HG03342 (cell line): ENCODE measurements at regions not wholly inside any gene's neighbourhood (a gene's known extent, or its start where the extent isn't known, plus 50 kb on each side); places are given as distances from the start of the nearest gene placed in this dataset.

ENCODE experiments used
- ATAC-seq: cut with Tn5 transposase; IDR thresholded peaks from one replicate; pipeline ENCODE4 v1.9.1; 2021; ENCODE audit warnings: mild to moderate bottlenecking, moderate library complexity; ENCODE audit not compliant: unreplicated experiment

DNA sequence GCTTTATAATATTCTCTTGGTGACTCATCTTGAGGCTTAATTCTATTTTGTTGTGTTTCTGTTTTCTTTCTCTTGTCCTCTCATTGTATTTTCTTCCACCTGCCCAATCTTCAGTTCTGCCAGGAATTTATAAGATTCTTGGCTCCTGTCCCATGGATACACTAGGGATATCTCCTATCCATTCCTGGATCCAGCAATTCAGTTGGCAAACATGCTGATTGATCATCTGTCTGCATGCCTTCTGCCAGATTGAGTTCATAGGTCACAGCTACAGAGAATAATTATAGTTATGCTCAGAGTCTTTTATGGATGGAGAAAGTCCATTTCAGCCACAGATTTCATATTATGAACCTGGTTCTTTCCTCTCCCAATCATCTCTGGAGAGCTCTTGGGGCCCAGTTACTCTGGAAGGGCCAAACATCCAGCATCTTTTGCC lies 140.4 kb upstream of the MAGI2 start:
- ATAC-seq, result no peak

DNA sequence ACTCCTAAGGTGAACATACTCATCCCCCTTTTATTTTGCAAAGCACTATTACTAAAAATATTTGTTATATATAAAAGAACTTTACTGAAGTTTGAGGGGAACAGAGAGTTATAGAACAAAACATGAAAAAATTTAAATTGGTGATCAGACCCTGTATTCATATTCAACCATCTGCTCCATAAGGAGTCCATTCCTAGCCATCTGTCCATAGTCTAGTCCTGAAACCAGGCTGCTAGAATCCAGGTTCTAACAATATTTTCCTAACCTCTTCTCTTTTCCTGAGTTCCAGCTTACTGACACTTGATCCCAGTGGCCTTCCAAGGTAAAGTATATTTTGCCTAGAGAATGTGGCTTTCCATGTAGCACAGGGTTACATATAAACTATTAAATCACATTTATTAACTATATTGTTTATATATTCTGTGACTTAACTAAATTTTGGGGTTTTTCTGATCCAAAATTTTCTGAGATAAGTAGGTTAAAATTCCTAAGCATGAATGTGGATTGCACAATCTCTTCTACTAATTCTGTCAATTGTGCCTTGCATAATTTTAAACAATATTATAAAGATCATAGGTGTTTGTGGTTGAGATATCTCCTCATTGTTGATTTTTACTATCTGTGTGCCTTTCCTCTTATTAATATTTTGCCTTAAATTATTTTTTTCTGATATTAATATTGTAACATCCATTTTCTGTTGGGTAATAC lies 137.6 kb upstream of the MAGI2 start:
- ATAC-seq, result no peak

DNA sequence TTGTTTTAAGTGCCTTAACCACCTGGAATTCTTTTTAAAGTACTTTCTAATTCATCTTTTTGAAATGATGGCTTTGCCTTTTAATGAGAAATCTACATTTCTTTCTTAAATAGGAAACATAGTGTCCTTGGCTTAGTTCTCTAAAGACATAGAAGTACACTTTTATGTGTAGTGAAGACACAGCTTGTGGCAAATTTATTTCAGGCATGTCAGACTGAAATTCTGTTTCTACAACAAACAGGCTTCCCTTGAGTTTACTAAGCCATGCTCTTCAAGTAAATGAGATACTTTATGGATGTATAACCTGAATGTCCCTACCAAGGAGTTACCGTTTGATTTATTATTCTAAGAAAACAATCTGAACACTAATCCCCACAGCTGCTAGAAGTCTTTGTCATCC lies 136.9 kb upstream of the MAGI2 start:
- no peak for ATAC-seq

DNA sequence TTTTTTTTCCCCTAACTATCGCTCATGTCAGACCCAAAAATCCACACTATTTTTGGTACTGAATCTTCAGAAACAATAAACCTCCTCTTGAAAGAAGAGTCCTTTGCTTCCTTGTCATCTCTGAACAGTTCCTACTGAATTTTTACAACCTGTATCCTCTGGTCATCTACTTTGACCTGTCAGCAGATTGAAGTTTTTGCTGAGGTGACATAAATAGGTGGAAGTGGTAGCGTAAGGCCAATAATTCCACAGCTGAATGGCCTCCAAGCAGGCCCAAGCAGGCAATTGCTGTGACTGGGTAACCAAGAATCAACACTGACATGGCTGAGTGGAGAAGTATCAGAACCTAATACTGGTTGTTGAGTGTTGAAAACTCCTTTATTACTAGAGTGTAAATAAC lies 117.4 kb upstream of the MAGI2 start:
- ATAC-seq, result no peak

DNA sequence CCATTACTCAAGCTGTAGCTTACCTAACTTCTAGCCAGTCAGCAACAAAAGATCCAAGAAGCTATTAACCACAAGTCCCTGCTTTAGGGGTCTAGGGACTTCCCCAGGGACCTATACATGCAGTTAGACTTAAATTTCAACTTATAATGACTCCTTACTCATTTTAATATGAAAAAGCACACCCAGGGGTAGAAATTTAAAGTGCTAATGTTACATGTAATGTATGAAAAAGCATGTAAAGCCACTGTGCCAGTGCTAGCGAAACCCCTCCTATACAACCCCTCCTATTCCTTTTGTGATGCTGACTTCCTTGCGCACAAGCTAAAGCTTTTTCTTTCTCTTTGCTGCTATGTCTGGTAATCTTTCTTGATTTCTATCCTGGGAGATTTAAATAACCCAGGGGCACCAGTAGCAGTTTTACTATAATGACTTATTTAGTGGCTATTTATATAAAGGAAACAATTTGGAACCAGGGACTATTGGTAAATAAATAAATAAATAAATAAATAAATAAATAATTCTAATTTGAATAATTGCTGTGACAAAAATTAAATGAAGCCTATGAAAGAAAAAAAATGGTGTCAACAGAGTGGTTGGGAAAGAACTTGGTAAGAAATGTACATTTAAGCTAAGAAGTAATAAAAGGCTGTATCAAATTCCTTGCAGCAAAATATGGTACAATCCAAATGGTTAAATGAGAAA lies 110.5 kb upstream of the MAGI2 start:
- ATAC-seq, result no peak

DNA sequence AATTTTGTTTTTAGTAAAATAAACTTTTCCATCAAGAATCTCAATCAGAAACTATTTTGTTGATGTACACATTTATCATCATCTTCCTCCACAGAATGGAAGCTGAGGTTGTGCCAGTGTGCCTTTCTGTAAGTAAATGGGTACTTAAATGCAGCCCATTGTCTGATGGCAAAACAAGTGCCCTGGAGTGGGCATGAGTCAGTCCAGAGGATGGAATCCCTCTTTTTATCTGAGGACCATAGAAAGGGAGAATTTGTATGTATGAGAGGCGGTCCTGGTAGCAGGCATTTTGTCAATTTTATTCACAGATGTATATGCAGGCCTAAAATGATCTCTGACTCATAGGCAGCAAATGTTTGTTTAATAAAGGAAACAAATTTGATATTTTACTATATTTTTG lies 102.1 kb upstream of the MAGI2 start:
- no peak for ATAC-seq

DNA sequence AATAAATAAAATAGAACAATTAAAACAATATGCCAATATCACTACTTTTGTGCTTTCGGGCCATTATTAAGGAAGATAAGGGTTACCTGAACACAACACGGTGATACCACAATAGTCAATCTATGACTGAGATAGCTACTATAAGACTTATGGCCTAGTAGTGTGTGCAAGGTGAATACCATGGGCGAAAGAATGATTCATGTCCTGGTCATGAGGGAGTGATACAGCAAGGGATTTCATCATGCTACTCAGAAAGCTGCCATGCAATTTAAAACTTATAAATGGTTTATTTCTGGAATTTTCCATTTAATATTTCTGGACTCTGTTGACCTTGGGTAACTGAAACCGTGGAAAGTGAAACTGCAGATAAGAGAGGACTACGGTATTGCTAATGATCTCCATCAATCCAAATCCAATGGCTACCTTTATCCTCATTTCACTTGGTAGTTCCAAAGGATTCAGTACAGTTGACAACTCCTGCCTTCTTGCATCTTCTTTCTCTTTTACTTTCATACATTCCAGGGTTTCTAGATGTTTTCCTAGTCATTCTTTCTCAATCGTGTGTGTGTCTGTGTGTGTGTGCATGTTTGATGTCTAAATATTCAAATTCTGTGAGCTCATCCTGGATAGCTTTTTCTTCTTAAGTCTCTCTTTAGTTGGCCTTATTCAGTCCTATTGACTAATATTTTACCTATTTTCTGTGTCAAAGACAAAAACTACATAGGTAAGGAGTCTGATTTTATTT lies 100.5 kb upstream of the MAGI2 start:
- ATAC-seq, result no peak

DNA sequence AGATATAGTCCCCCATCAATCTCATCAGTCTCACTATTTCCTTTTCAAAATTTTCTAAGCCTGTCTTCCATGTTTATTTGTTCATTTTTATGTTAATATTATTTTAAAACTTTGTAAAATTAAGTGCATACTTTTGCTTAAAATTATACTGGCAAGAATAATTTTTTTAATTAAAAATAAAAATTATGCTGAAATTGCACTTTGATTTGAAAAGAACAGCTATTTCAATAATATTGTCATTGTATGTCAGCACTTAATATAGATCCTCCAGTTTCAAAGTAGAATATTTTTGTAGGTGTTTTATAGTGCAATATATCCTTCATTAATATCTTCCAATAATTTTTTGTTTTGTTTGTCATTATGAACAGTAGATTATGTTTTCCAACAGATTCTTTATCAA lies 99.0 kb upstream of the MAGI2 start:
- ATAC-seq, result no peak

DNA sequence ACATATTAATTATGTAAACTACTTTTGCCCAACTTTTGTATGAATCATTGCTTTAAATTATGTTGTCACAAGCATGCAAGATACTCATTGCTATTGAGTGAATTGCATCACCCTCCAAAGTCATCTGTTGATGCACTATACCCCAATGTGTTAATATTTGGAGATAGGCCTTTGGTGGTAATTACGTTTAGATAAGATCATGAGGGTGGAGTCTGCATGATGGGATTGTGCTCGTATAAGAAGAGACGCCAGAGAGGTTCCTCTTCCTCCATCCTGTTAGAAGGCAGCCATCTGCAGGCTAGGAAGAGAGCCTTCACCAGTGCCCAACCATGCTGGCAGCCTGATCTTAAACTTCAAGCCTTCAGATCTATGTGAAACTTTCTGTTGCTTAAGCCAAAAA lies 95.3 kb upstream of the MAGI2 start:
- ATAC-seq, result no peak

DNA sequence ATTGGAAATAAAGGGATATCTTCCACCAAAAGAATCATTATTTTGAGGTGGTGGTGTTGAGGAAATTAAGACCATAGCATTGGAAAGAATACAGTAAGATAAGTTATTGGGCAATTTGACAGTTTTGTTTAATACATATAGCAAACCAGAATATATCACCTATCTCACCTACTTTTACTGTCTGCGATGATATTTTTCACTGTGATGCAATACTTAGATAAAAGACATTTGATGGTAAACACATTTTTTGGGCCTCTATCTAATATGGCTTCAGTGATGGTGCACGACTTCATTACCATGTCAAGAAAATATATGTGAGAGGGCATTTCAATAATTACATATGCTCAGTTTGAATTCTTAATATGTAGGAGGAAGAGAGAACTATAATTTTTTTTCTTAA lies 93.7 kb upstream of the MAGI2 start:
- no peak for ATAC-seq

DNA sequence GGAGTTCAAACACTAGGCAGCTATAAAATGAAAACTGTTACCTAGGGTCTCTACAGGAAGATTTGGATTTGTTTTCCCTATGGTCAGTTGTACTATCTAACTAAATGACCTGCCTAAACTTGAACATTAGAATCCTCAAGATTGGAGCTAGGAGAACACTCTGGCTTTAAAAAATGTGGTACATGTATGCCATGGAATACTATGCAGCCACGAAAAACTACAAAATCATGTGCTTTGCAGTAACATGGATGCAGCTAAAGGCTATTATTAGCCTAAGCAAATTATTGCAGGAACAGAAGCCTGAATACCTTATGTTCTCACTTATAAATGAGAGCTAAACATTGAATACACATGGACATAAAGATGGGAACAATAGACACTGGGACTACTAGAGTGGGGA lies 87.1 kb upstream of the MAGI2 start:
- ATAC-seq, result no peak

DNA sequence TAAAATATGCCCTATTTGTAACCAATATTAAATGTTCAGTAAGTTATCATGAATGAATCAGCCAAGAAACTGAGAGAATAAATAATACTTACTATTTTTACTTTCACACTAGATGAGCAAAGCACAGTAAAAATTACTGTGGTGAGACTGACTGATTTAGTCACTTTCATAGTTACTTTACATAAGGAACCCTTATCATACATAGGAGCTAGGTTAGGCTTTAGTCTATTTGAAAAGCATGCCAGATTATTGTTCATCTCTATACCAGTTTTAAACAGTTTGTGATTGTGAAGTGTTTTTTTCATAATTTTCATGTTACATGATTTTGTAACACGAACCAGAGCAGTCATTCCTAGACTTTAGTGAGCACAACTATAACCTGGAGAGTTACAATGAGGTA lies 80.7 kb upstream of the MAGI2 start:
- no peak for ATAC-seq

DNA sequence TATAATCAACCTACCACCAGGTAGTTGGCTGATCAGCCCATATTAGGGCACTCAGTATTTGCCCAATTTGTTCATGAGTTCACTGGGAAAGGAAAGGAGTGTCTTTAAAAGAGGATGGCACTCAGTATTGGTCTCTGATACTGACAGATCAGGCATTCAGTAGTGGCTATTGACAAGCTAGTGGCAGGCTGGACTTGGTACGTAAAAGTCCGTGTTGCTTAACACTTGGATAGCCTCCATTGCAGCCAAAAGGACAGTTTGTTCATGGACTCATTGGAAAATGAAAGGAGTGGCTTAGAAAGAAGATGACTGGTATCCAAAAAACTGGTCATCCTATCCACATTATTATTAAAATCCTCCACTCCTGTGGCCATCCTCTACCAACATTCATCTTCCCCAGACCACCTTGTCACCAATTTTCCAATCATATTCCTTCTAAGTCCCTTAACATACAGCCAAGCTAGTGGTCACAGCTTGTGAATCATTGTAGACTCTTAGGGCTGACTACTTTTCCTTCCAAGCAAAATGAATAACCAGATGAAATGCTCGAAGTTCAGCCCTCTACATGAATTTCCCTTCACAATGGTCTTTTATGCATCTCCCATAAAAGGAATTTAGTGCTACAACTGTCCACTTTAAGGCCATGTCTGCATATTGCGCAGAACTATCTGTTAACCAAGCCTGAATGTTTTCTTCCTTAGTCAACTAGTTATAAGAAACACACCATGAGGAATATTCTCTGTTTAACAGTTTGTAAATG lies 78.6 kb upstream of the MAGI2 start:
- ATAC-seq, result no peak

DNA sequence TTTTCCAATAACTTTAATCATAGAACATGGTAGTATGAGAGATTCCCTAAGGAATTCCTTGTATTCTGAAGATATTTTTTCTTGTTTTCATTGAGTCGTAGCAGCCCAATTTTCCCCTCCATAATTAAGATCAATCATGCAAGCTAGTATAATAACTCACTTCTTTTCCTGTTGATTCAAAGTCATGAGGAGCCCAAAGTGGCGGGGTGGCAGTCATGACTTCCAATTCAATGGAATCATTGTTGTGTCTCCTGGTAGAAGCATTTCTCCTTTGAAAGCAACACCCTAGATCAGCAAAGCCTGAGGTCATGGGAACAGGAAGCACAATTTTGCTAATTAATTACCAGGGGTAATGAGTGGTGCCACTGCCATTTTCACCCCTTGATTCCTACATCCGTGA lies 77.6 kb upstream of the MAGI2 start:
- ATAC-seq, result no peak

DNA sequence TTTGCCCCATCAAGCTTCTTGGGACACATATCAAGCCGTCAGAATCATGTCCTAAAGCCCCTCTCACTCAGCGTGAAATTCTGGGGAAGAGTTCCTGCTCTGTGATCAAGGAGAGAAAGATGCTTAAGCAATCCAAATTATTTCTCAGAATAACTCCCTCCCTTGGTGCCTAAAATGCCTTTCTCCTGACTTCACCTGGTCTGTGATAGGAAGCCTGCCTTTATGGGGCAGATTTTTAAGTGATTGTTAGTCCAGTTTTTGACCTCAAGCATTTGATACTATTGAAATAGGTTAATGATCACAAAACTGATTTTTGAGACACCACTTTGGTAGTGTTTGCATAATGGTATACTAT lies 76.4 kb upstream of the MAGI2 start:
- no peak for ATAC-seq

DNA sequence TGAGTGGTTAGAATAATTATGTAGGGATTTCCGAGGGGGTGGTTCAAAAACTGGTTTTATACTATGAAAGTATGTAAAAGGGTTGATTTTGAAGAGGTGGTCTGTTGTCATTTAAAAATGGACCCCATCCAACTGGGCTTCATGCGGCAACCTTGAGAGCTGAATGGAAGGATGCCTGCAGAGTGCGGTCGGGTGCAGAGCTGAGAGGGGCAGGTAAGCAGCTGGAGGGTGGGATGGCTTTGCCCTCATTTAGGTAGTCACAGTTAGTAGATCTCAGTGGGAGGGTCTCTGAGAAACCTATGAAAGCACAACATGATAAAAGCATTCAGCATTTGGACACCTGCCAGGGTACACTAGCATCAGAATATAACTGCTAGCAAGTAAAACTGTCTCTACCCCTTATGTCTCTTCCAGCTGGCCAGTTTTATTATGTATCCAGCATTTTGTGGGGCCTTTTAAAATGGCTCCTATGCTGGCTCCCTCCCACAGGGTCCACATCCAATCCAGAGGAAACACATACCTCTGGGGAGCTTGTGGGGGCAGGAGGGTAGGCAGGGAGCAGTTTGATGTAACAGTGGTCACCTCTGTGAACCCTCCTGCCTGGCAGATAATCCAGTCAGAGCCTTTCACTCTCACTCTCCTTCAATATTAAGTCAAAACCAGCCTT lies 75.9 kb upstream of the MAGI2 start:
- no peak for ATAC-seq

DNA sequence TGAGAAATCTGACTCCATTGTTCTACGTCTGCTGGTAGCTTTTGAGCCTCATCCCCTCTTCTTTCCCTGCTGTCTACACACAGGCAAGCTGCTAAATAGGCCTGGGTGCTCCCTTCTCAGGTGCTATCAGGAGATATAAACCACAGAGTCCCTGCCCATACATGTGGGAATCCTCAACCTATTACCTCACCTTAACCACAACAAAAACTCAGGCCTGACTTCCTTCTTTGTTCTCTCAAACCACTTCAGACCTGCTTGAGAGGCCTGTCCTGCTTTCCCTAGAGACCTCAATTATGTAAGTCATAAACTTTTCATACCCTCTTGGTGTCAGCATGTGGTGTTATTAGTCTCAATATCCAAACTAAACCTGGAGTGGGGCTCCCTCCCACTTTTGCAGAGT lies 75.0 kb upstream of the MAGI2 start:
- ATAC-seq, result no peak

DNA sequence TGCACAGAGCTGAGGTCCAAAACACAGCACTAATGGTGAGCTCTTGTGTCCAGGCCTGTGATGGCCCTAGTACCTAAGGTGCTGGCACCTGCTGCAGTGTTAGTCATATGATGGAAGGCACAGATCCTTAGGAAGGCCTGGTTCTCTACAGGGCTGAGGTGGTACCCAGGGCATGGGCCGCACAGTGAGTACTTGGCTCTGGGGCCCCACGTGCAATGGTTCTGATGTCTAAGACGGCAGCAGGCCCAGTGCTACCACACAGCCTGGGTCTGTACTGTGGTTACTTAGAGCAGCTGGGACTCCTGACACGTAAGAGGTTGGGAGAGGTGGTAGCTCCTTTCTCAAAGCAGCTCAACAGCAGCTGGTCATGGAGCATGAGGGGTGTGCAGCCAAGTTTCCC lies 70.6 kb upstream of the MAGI2 start:
- ATAC-seq, result no peak

DNA sequence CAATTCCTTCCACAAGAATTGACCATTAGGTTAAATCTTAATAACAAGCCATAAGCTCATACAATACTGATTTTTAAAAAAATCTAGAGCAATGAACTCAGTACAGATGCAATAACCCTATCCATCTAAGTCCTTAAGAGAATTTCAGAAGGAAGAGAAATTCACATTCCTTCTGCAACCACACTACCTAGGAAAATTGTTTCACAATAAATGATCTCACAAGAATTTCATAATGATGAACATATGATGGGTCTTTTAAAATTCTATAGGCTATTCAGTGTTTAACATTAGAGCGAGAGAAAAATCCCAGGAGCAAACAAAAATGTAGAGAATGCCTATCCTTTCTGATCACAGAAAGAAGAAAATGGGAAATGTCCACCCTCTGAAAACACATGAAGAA lies 70.0 kb upstream of the MAGI2 start:
- no peak for ATAC-seq

DNA sequence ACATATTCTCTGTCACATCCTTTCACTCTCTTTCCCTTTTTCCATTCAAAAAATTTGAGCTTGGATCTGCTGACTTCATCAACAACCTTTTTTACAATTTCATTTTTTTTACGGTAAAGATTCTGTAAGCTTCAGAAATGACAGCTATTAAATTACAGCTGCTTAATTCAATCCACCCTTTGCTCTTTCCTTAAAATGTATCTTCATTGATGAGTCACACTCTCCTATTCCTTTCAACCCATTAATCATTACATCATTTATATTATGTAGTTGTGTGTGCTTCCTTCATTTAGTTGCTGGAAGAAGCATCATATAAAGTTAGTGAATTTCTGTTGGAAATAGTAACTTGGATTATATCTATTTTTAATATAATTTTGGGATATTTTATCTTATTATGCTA lies 67.1 kb upstream of the MAGI2 start:
- ATAC-seq, result no peak

DNA sequence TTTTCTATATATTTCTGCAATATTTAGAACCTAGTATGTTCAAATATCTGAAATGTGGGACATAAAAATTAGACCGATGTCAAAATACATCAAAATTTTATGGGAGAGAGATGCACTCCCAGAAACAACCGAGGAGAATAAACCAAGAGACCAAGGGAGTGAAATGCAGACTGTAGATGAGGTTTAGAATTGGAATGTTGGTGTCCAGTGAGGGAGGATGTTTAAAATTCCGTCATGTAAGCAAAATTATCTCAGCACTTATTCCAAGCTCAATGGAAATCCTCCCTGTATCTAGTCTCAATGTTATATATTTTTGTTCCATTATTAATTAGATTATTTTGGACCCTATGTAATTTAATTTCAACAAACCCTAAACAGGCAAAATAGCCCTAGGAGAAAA lies 61.9 kb upstream of the MAGI2 start:
- no peak for ATAC-seq
